GM19025 (cell line): ENCODE measurements at regions not wholly inside any gene's neighbourhood (a gene's known extent, or its start where the extent isn't known, plus 50 kb on each side); places are given as distances from the start of the nearest gene placed in this dataset.
"Not testable (repeated sequence)": the region's sequence is repeated elsewhere in the genome, so short reads cannot be mapped to it uniquely, and the experiment has no call there.

ENCODE experiments used
- ATAC-seq: cut with Tn5 transposase; IDR thresholded peaks from one replicate; pipeline ENCODE4 v1.9.1; 2021; ENCODE audit warnings: mild to moderate bottlenecking, low read depth, moderate library complexity; ENCODE audit not compliant: unreplicated experiment

GRCh38 chr6:145068577-145068976 lies 666.7 kb downstream of the EPM2A start:
- ATAC-seq, result no peak

- ATAC-seq, result no peak
Observed at GRCh38 chr6:145069966-145070365, 665.4 kb downstream of the EPM2A start.

GRCh38 chr6:145070791-145071190 lies 664.5 kb downstream of the EPM2A start:
- ATAC-seq, result no peak

- ATAC-seq, result no peak
Observed at GRCh38 chr6:145071836-145072235, 663.5 kb downstream of the EPM2A start.

GRCh38 chr6:145073811-145074210 lies 661.5 kb downstream of the EPM2A start:
- ATAC-seq, result no peak

GRCh38 chr6:145074805-145075204 lies 660.5 kb downstream of the EPM2A start:
- no peak for ATAC-seq

GRCh38 chr6:145075425-145075824 lies 659.9 kb downstream of the EPM2A start:
- ATAC-seq, result no peak

- no peak for ATAC-seq
Observed at GRCh38 chr6:145076115-145076841, 659.0 kb downstream of the EPM2A start.

- no peak for ATAC-seq
Observed at GRCh38 chr6:145077382-145077781, 657.9 kb downstream of the EPM2A start.

- ATAC-seq, result no peak
Observed at GRCh38 chr6:145080651-145081050, 654.7 kb downstream of the EPM2A start.

GRCh38 chr6:145081677-145082076 lies 653.6 kb downstream of the EPM2A start:
- no peak for ATAC-seq

- ATAC-seq, result no peak
Observed at GRCh38 chr6:145082359-145082758, 653.0 kb downstream of the EPM2A start.

- no peak for ATAC-seq
Observed at GRCh38 chr6:145086197-145086596, 649.1 kb downstream of the EPM2A start.

GRCh38 chr6:145087034-145087433 lies 648.3 kb downstream of the EPM2A start:
- peak; percentile 49 for ATAC-seq

GRCh38 chr6:145090801-145091585 lies 644.3 kb downstream of the EPM2A start:
- ATAC-seq, result no peak

GRCh38 chr6:145091586-145092142 lies 643.7 kb downstream of the EPM2A start:
- ATAC-seq, result no peak

GRCh38 chr6:145092554-145092953 lies 642.8 kb downstream of the EPM2A start:
- no peak for ATAC-seq

GRCh38 chr6:145093226-145093625 lies 642.1 kb downstream of the EPM2A start:
- no peak for ATAC-seq

GRCh38 chr6:145096846-145097245 lies 638.5 kb downstream of the EPM2A start:
- no peak for ATAC-seq

GRCh38 chr6:145098127-145098526 lies 637.2 kb downstream of the EPM2A start:
- not testable (repeated sequence) for ATAC-seq

GRCh38 chr6:145099713-145100112 lies 635.6 kb downstream of the EPM2A start:
- no peak for ATAC-seq

GRCh38 chr6:145110109-145110508 lies 625.2 kb downstream of the EPM2A start:
- ATAC-seq, result no peak
